22Rv1 (cell line): ENCODE measurements at regions not wholly inside any gene's neighbourhood (a gene's known extent, or its start where the extent isn't known, plus 50 kb on each side); places are given as distances from the start of the nearest gene placed in this dataset.
"Not testable (repeated sequence)": the region's sequence is repeated elsewhere in the genome, so short reads cannot be mapped to it uniquely, and the experiment has no call there.

Experiments
- H3K27ac ChIP-seq: fragments of 450-650 bp; 2 replicates; pipeline ENCODE4 v1.5.1; 2017
- ZFX ChIP-seq: fragments of 450-650 bp; IDR thresholded peaks from 2 replicates; pipeline ENCODE4 v1.6.1; 2017; ENCODE audit warnings: antibody characterized with exemption, borderline replicate concordance
- TF ChIP-seq, protein P1 (sequence below): fragments of 450-650 bp; IDR thresholded peaks from 2 replicates; pipeline ENCODE4 v1.5.1; 2017; ENCODE audit warnings: mild to moderate bottlenecking

- no peak for TF ChIP-seq ZFX
- TF ChIP-seq, protein P1, sequence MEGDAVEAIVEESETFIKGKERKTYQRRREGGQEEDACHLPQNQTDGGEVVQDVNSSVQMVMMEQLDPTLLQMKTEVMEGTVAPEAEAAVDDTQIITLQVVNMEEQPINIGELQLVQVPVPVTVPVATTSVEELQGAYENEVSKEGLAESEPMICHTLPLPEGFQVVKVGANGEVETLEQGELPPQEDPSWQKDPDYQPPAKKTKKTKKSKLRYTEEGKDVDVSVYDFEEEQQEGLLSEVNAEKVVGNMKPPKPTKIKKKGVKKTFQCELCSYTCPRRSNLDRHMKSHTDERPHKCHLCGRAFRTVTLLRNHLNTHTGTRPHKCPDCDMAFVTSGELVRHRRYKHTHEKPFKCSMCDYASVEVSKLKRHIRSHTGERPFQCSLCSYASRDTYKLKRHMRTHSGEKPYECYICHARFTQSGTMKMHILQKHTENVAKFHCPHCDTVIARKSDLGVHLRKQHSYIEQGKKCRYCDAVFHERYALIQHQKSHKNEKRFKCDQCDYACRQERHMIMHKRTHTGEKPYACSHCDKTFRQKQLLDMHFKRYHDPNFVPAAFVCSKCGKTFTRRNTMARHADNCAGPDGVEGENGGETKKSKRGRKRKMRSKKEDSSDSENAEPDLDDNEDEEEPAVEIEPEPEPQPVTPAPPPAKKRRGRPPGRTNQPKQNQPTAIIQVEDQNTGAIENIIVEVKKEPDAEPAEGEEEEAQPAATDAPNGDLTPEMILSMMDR, result peak; percentile 48
These were observed 205.6 kb downstream of the TBC1D2B start for GRCh38 chr15:77871852-77872371.

DNA sequence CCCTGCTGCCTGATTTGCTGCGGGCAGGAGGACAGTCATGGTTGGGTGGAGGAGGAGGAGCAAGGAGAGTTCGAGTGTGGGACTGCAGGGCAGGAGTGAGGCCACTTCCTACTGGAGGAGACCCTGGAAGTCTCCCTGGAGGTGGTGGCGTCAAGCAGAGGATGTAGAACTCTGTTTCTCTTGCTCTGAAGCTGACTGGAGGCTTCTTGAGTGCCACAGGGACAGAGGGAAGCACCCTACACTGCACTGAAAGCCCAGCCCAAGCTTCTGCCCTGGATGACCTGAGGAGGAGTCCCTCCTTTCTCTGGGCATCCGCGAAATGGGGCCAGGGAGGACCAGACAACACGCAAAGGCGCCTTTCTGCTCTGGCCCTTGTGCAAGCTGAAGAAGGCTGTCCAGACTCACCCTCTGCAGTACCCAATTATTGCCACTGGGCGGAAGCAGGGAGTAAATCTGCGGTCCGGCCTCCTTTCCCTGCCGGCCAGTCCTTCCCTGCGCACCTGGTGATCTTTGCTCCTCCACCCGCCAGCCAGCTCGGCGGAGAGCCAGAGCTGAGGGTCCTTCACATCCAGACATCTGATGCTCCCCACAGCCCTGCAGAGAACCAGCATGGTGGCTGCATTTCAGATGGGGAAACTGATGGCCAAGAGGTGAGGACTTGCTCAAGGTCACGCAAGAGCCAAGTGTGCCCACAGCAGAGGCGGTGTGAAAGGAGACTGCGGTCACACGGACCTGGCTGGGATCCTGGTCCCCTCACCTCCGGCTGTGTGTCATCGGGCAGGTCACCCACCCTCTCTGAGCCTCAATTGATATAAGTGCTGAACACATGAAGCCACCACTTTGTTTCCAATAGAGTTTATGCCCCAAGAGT lies 207.1 kb downstream of the TBC1D2B start:
- H3K27ac ChIP-seq, result no peak overlapping the region
- TF ChIP-seq, protein P1, result peak; percentile 85
- TF ChIP-seq ZFX, result no peak

More at GRCh38 chr15:77871852-77872371, 205.6 kb downstream of the TBC1D2B start:
- no peak overlapping the region for H3K27ac ChIP-seq

GRCh38 chr15:77869021-77869895 lies 208.3 kb downstream of the TBC1D2B start:
- no peak overlapping the region for H3K27ac ChIP-seq
- TF ChIP-seq, protein P1, result no peak
- TF ChIP-seq ZFX, result no peak

GRCh38 chr15:77868048-77868629 lies 209.4 kb downstream of the TBC1D2B start:
- not testable (repeated sequence) for H3K27ac ChIP-seq

GRCh38 chr15:77867266-77868047 lies 210.1 kb downstream of the TBC1D2B start:
- H3K27ac ChIP-seq, result no peak overlapping the region
- no peak for TF ChIP-seq ZFX
- TF ChIP-seq, protein P1, result no peak

DNA sequence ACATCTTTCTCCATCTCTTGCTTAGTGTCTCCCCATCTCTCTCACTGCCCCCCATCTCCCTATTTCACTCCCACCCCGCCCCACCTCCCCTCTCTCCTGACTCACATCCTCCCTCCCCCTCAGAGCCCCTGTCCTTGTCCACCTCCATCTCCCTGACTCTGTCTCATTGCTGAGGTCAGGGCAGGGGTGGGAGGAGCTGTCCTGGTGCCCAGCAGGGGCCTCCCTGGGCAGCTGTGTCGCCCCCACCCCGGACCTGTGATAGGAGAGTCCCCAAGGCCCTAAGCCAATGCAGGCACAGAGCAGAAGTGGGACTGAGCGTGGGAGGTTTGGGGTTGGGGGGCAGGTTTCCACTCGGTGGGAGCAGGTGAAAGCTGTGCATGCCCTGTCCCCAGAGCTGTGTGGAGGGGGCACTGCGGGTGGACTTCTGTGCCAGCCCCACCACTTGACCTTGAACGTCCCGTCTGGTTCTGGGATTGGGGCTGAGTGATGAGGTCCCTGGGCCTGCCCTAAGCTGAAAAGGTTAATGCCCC lies 210.8 kb downstream of the TBC1D2B start:
- no peak for TF ChIP-seq ZFX
- TF ChIP-seq, protein P1, result no peak
- H3K27ac ChIP-seq, result no peak overlapping the region

DNA sequence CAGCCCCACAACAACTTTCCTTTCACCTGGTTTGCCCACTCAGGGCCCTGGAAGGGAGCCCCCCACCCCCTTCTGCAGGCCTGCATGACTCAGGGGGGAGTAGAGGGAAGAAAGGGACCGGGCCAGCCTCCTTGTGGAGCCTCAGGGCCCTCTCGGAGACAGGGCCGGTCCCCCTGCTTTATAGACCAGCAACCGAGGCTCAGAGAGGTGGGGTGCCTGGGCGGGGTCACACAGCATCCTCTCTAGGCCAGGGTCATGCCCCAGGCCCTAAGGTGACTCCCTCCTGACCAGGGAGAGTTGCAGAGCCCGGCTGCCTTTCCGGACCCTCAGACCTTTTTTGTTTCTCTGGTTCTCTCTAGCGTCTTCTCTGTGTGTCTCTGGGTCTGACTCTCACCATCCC lies 211.3 kb downstream of the TBC1D2B start:
- TF ChIP-seq, protein P1, result no peak
- no peak for TF ChIP-seq ZFX

More for the DNA sequence above, 211.3 kb downstream of the TBC1D2B start:
- no peak overlapping the region for H3K27ac ChIP-seq
